Stomach (tissue), 4 donors: ENCODE measurements at regions not wholly inside any gene's neighbourhood (a gene's known extent, or its start where the extent isn't known, plus 50 kb on each side); places are given as distances from the start of the nearest gene placed in this dataset.

ENCODE experiments used
- CTCF ChIP-seq, 7 experiments: fragments of 450-650 bp in 4 of 7; fragments of 200-600 bp in 3 of 7; sonication (generic) in 3 of 7; IDR thresholded peaks; one replicate each; pipeline ENCODE4 v1.5.1; 2016 to 2019; ENCODE audit warnings: antibody characterized with exemption in 7 of 7, control low read depth in 2 of 7, mild to moderate bottlenecking in 1 of 7
- EP300 ChIP-seq: sonication (generic); formaldehyde crosslinking; IDR thresholded peaks from one replicate; pipeline ENCODE4 v1.6.1; 2017; ENCODE audit warnings: antibody characterized with exemption
- POLR2A ChIP-seq, 4 donors: fragments of 450-650 bp; IDR thresholded peaks; one replicate each; pipeline ENCODE4 v1.6.1; 2016; ENCODE audit warnings: antibody characterized with exemption in 4 of 4, control low read depth in 2 of 4, mild to moderate bottlenecking in 1 of 4, moderate library complexity in 1 of 4
- POLR2AphosphoS5 ChIP-seq, 3 donors: sonication (generic); formaldehyde crosslinking; IDR thresholded peaks; one replicate each; pipeline ENCODE4 v1.6.1; 2016; ENCODE audit warnings: antibody characterized with exemption in 3 of 3

- TF ChIP-seq POLR2A (IDR thresholded peaks at IDR 0.05), result no peak
- no peak for TF ChIP-seq EP300
- no peak for TF ChIP-seq CTCF (IDR thresholded peaks at IDR 0.05)
- TF ChIP-seq POLR2AphosphoS5 (IDR thresholded peaks at IDR 0.05), result no peak
Observed at GRCh38 chr4:12651876-12652275, 832.3 kb downstream of the RAB28 start.
